Kidney capillary endothelial cell (primary cell): ENCODE measurements at regions not wholly inside any gene's neighbourhood (a gene's known extent, or its start where the extent isn't known, plus 50 kb on each side); places are given as distances from the start of the nearest gene placed in this dataset.

Source experiments
- DNase-seq: peaks from one replicate; pipeline ENCODE4 v3.0.0-alpha.2; 2018; ENCODE audit warnings: low spot score

- DNase-seq, result no peak
Measured at GRCh38 chr2:8278709-8279354, 403.0 kb upstream of the ID2 start.

- no peak for DNase-seq
Measured at GRCh38 chr2:8279506-8279905, 402.4 kb upstream of the ID2 start.

GRCh38 chr2:8281234-8281633 is 400.6 kb upstream of the ID2 start:
- no peak for DNase-seq

- DNase-seq, result no peak
Measured at GRCh38 chr2:8281950-8282857, 399.7 kb upstream of the ID2 start.

GRCh38 chr2:8282858-8283252 is 399.0 kb upstream of the ID2 start:
- no peak for DNase-seq

- DNase-seq, result no peak
Measured at GRCh38 chr2:8285081-8285480, 396.8 kb upstream of the ID2 start.

GRCh38 chr2:8285898-8286297 is 396.0 kb upstream of the ID2 start:
- no peak for DNase-seq

GRCh38 chr2:8288206-8288605 is 393.6 kb upstream of the ID2 start:
- DNase-seq, result no peak

- no peak for DNase-seq
Measured at GRCh38 chr2:8289111-8289510, 392.7 kb upstream of the ID2 start.

GRCh38 chr2:8290771-8291352 is 391.0 kb upstream of the ID2 start:
- no peak for DNase-seq

- no peak for DNase-seq
Measured at GRCh38 chr2:8296306-8296705, 385.6 kb upstream of the ID2 start.

- no peak for DNase-seq
Measured at GRCh38 chr2:8297376-8298231, 384.3 kb upstream of the ID2 start.

GRCh38 chr2:8298783-8299182 is 383.1 kb upstream of the ID2 start:
- DNase-seq, result no peak

- DNase-seq, result no peak
Measured at GRCh38 chr2:8300216-8300615, 381.6 kb upstream of the ID2 start.

- DNase-seq, result no peak
Measured at GRCh38 chr2:8300905-8301304, 381.0 kb upstream of the ID2 start.

GRCh38 chr2:8303322-8303832 is 378.5 kb upstream of the ID2 start:
- DNase-seq, result no peak

GRCh38 chr2:8304821-8305766 is 376.8 kb upstream of the ID2 start:
- no peak for DNase-seq

- DNase-seq, result no peak
Measured at GRCh38 chr2:8306530-8307351, 375.1 kb upstream of the ID2 start.

GRCh38 chr2:8307606-8308180 is 374.2 kb upstream of the ID2 start:
- no peak for DNase-seq

GRCh38 chr2:8309131-8309530 is 372.7 kb upstream of the ID2 start:
- no peak for DNase-seq
